Ishikawa (cell line): ENCODE measurements at regions not wholly inside any gene's neighbourhood (a gene's known extent, or its start where the extent isn't known, plus 50 kb on each side); places are given as distances from the start of the nearest gene placed in this dataset.

Experiments
- CEBPB ChIP-seq: IDR thresholded peaks from 2 replicates; pipeline ENCODE4 v1.6.1; 2012
- EGR1 ChIP-seq: IDR thresholded peaks from 2 replicates; pipeline ENCODE4 v1.6.1; 2012
- EP300 ChIP-seq: IDR thresholded peaks from 2 replicates; pipeline ENCODE4 v1.6.1; 2012; ENCODE audit warnings: borderline replicate concordance
- FOXM1 ChIP-seq: IDR thresholded peaks from 2 replicates; pipeline ENCODE4 v1.6.1; 2012; ENCODE audit warnings: low read depth, borderline replicate concordance
- RAD21 ChIP-seq: IDR thresholded peaks from 2 replicates; pipeline ENCODE4 v1.6.1; 2012; ENCODE audit warnings: low read depth
- TAF1 ChIP-seq: IDR thresholded peaks from 2 replicates; pipeline ENCODE4 v1.6.1; 2012; ENCODE audit warnings: low read depth, mild to moderate bottlenecking
- TCF12 ChIP-seq: IDR thresholded peaks from 2 replicates; pipeline ENCODE4 v1.6.1; 2012; ENCODE audit warnings: low read depth
- YY1 ChIP-seq: IDR thresholded peaks from 2 replicates; pipeline ENCODE4 v1.6.1; 2012; ENCODE audit warnings: low read depth
- ZBTB7A ChIP-seq: IDR thresholded peaks from 2 replicates; pipeline ENCODE4 v1.6.1; 2012; ENCODE audit warnings: low read depth
- TF ChIP-seq, protein P1 (sequence below): IDR thresholded peaks from 2 replicates; pipeline ENCODE4 v1.6.1; 2012
- TF ChIP-seq, protein P2 (sequence below): IDR thresholded peaks from 2 replicates; pipeline ENCODE4 v1.6.1; 2012
- TF ChIP-seq, protein P3 (sequence below): IDR thresholded peaks from 2 replicates; pipeline ENCODE4 v1.6.1; 2012; ENCODE audit warnings: low read depth, mild to moderate bottlenecking

DNA sequence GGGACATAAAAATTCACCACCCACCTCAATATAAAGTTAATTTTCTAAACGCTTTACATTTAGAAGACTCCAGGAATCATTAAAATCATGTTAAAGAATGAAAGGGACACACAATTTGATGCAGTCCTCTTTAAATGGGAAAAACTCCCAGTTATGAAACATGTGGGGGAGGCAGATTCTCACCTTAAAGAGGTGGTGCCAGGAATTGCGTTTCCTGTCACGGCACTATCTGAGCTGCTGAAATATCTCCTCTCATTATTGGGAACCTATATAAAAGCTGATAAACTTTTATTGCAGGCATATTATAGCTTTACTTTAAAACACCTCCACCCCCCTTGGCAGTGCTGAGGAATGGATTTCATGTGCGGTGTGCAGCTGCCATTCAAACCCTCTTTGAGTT lies 94.8 kb upstream of the SORCS3 start:
- TF ChIP-seq TAF1 (no peak), RAD21 (no peak), FOXM1 (no peak), YY1 (no peak), EGR1 (no peak), TCF12 (no peak), CEBPB (no peak), EP300 (no peak), ZBTB7A (no peak)
- TF ChIP-seq, protein P1, sequence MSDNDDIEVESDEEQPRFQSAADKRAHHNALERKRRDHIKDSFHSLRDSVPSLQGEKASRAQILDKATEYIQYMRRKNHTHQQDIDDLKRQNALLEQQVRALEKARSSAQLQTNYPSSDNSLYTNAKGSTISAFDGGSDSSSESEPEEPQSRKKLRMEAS = no peak
- TF ChIP-seq, protein P2, sequence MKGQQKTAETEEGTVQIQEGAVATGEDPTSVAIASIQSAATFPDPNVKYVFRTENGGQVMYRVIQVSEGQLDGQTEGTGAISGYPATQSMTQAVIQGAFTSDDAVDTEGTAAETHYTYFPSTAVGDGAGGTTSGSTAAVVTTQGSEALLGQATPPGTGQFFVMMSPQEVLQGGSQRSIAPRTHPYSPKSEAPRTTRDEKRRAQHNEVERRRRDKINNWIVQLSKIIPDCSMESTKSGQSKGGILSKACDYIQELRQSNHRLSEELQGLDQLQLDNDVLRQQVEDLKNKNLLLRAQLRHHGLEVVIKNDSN = no peak
- TF ChIP-seq, protein P3, sequence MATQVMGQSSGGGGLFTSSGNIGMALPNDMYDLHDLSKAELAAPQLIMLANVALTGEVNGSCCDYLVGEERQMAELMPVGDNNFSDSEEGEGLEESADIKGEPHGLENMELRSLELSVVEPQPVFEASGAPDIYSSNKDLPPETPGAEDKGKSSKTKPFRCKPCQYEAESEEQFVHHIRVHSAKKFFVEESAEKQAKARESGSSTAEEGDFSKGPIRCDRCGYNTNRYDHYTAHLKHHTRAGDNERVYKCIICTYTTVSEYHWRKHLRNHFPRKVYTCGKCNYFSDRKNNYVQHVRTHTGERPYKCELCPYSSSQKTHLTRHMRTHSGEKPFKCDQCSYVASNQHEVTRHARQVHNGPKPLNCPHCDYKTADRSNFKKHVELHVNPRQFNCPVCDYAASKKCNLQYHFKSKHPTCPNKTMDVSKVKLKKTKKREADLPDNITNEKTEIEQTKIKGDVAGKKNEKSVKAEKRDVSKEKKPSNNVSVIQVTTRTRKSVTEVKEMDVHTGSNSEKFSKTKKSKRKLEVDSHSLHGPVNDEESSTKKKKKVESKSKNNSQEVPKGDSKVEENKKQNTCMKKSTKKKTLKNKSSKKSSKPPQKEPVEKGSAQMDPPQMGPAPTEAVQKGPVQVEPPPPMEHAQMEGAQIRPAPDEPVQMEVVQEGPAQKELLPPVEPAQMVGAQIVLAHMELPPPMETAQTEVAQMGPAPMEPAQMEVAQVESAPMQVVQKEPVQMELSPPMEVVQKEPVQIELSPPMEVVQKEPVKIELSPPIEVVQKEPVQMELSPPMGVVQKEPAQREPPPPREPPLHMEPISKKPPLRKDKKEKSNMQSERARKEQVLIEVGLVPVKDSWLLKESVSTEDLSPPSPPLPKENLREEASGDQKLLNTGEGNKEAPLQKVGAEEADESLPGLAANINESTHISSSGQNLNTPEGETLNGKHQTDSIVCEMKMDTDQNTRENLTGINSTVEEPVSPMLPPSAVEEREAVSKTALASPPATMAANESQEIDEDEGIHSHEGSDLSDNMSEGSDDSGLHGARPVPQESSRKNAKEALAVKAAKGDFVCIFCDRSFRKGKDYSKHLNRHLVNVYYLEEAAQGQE = no peak
